Mesothelial cell of epicardium (in vitro differentiated cells): ENCODE measurements at regions not wholly inside any gene's neighbourhood (a gene's known extent, or its start where the extent isn't known, plus 50 kb on each side); places are given as distances from the start of the nearest gene placed in this dataset.

ENCODE experiments used
- DNase-seq, 2 experiments: peaks; one replicate each; pipeline ENCODE4 v3.0.0; 2021; ENCODE audit warnings: low spot score in 2 of 2; ENCODE audit not compliant: unreplicated experiment in 2 of 2
- H3K27ac Mint-ChIP-seq: 2 replicates; pipeline ENCODE4 v1.8.0; 2021; ENCODE audit warnings: mixed read lengths
- H3K27me3 Mint-ChIP-seq: 2 replicates; pipeline ENCODE4 v1.8.0; 2021; ENCODE audit warnings: low read depth, mixed read lengths
- H3K36me3 Mint-ChIP-seq: 2 replicates; pipeline ENCODE4 v1.8.0; 2021; ENCODE audit warnings: mixed read lengths
- H3K4me1 Mint-ChIP-seq: 2 replicates; pipeline ENCODE4 v1.8.0; 2021; ENCODE audit warnings: mixed read lengths
- H3K4me3 Mint-ChIP-seq: 2 replicates; pipeline ENCODE4 v1.8.0; 2021; ENCODE audit warnings: mild to moderate bottlenecking, moderate library complexity, mixed read lengths
- H3K9me3 Mint-ChIP-seq: 2 replicates; pipeline ENCODE4 v1.8.0; 2021; ENCODE audit warnings: mixed read lengths
- TF ChIP-seq, protein P1 (sequence below): fragments of 200-600 bp; sonication (generic); IDR thresholded peaks from one replicate; pipeline ENCODE4 v1.5.0; 2021; ENCODE audit warnings: antibody characterized with exemption; ENCODE audit not compliant: unreplicated experiment

- TF ChIP-seq, protein P1, sequence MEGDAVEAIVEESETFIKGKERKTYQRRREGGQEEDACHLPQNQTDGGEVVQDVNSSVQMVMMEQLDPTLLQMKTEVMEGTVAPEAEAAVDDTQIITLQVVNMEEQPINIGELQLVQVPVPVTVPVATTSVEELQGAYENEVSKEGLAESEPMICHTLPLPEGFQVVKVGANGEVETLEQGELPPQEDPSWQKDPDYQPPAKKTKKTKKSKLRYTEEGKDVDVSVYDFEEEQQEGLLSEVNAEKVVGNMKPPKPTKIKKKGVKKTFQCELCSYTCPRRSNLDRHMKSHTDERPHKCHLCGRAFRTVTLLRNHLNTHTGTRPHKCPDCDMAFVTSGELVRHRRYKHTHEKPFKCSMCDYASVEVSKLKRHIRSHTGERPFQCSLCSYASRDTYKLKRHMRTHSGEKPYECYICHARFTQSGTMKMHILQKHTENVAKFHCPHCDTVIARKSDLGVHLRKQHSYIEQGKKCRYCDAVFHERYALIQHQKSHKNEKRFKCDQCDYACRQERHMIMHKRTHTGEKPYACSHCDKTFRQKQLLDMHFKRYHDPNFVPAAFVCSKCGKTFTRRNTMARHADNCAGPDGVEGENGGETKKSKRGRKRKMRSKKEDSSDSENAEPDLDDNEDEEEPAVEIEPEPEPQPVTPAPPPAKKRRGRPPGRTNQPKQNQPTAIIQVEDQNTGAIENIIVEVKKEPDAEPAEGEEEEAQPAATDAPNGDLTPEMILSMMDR, result no peak
- no peak for DNase-seq
- Mint-ChIP-seq H3K9me3 (no peaks in the 10 kb centered on the region), H3K27ac (no peak overlapping the region), H3K4me1 (peaks cover 2% of the 10 kb centered on the region), H3K36me3 (no peaks in the 10 kb centered on the region), H3K27me3 (peaks cover 8% of the 10 kb centered on the region), H3K4me3 (no peak overlapping the region)
These were observed 184.4 kb downstream of the KIF26A start for GRCh38 chr14:104322531-104323366.

- H3K36me3 Mint-ChIP-seq, result no peaks in the 10 kb centered on the region
- H3K4me1 Mint-ChIP-seq, result peaks cover 2% of the 10 kb centered on the region
- no peak overlapping the region for H3K27ac Mint-ChIP-seq
- TF ChIP-seq, protein P1, result no peak
- H3K27me3 Mint-ChIP-seq, result peaks cover 8% of the 10 kb centered on the region
- no peak overlapping the region for H3K4me3 Mint-ChIP-seq
- peak in 1 of 2 experiments; percentile 17 for DNase-seq
- H3K9me3 Mint-ChIP-seq, result no peaks in the 10 kb centered on the region
These were observed 185.3 kb downstream of the KIF26A start for GRCh38 chr14:104323551-104324175.

DNA sequence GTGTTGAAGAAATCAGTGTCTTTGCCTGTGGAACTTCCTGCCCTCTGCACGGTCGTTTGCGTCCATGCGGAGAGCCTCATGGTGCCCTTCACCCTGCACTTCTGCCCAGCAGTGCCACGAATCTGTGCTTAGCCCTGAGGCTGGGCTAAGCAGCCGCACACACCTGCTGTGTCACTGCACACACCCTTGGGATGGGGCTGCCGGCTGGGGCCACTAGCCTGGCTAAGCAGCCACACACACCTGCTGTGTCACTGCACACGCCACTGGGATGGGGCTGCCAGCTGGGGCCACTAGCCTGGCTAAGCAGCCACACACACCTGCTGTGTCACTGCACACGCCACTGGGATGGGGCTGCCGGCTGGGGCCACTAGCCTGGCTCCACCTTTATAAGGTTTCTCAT lies 188.5 kb downstream of the KIF26A start:
- TF ChIP-seq, protein P1, result no peak
- Mint-ChIP-seq H3K9me3 (peaks cover 20% of the 10 kb centered on the region), H3K27ac (no peak overlapping the region), H3K4me1 (no peaks in the 10 kb centered on the region), H3K27me3 (peaks cover 5% of the 10 kb centered on the region), H3K4me3 (no peak overlapping the region), H3K36me3 (no peaks in the 10 kb centered on the region)
- peak in 1 of 2 experiments; percentile 19 for DNase-seq

- no peaks in the 10 kb centered on the region for H3K27me3 Mint-ChIP-seq
These were observed 190.2 kb downstream of the KIF26A start for GRCh38 chr14:104328607-104329006.

GRCh38 chr14:104329793-104330192 lies 191.4 kb downstream of the KIF26A start:
- no peak for DNase-seq
- Mint-ChIP-seq H3K4me3 (no peak overlapping the region), H3K9me3 (peaks cover 20% of the 10 kb centered on the region), H3K27ac (no peak overlapping the region), H3K36me3 (no peaks in the 10 kb centered on the region), H3K4me1 (no peaks in the 10 kb centered on the region), H3K27me3 (no peaks in the 10 kb centered on the region)
- TF ChIP-seq, protein P1, result no peak

More at GRCh38 chr14:104328607-104329006, 190.2 kb downstream of the KIF26A start:
- Mint-ChIP-seq H3K9me3 (peaks cover 20% of the 10 kb centered on the region), H3K27ac (no peak overlapping the region), H3K4me1 (no peaks in the 10 kb centered on the region), H3K36me3 (no peaks in the 10 kb centered on the region), H3K4me3 (no peak overlapping the region)
- no peak for DNase-seq
- TF ChIP-seq, protein P1, result no peak
